NB4 (cell line): ENCODE measurements at regions not wholly inside any gene's neighbourhood (a gene's known extent, or its start where the extent isn't known, plus 50 kb on each side); places are given as distances from the start of the nearest gene placed in this dataset.
"Not testable (repeated sequence)": the region's sequence is repeated elsewhere in the genome, so short reads cannot be mapped to it uniquely, and the experiment has no call there.

Experiments
- POLR2A ChIP-seq: IDR thresholded peaks from 2 replicates; pipeline ENCODE4 v1.6.1; 2011; ENCODE audit warnings: mild to moderate bottlenecking; ENCODE audit not compliant: insufficient read length; ENCODE audit errors: extremely low read depth
- TF ChIP-seq, protein P1 (sequence below): IDR thresholded peaks from one replicate; pipeline ENCODE4 v1.5.1; 2012; ENCODE audit warnings: low read depth, low read length

- TF ChIP-seq POLR2A: not testable (repeated sequence)
- TF ChIP-seq, protein P1, sequence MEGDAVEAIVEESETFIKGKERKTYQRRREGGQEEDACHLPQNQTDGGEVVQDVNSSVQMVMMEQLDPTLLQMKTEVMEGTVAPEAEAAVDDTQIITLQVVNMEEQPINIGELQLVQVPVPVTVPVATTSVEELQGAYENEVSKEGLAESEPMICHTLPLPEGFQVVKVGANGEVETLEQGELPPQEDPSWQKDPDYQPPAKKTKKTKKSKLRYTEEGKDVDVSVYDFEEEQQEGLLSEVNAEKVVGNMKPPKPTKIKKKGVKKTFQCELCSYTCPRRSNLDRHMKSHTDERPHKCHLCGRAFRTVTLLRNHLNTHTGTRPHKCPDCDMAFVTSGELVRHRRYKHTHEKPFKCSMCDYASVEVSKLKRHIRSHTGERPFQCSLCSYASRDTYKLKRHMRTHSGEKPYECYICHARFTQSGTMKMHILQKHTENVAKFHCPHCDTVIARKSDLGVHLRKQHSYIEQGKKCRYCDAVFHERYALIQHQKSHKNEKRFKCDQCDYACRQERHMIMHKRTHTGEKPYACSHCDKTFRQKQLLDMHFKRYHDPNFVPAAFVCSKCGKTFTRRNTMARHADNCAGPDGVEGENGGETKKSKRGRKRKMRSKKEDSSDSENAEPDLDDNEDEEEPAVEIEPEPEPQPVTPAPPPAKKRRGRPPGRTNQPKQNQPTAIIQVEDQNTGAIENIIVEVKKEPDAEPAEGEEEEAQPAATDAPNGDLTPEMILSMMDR: not testable (repeated sequence)
Observed at GRCh38 chr15:58363673-58364072, 68.1 kb upstream of the LIPC start.
